T-helper 1 cell treated with Interleukin-12 subunit alpha and Interleukin-12 subunit beta and Interleukin-4 antibody, amounts not matched to agents 30 μg/mL and 1 μg/mL, for 36 hours (primary cell): ENCODE measurements at regions not wholly inside any gene's neighbourhood (a gene's known extent, or its start where the extent isn't known, plus 50 kb on each side); places are given as distances from the start of the nearest gene placed in this dataset.

Source experiments
- H3K27ac Mint-ChIP-seq: one replicate; pipeline ENCODE4 v1.8.0; 2021; ENCODE audit warnings: mild to moderate bottlenecking, mixed read lengths
- H3K27me3 Mint-ChIP-seq: one replicate; pipeline ENCODE4 v1.8.0; 2021; ENCODE audit warnings: low read depth, mixed read lengths
- H3K36me3 Mint-ChIP-seq: one replicate; pipeline ENCODE4 v1.8.0; 2021; ENCODE audit warnings: low read depth, mixed read lengths
- H3K4me1 Mint-ChIP-seq: one replicate; pipeline ENCODE4 v1.8.0; 2021; ENCODE audit warnings: low read depth, mixed read lengths
- H3K4me3 Mint-ChIP-seq: one replicate; pipeline ENCODE4 v1.8.0; 2021; ENCODE audit warnings: mild to moderate bottlenecking, moderate library complexity, mixed read lengths
- H3K9me3 Mint-ChIP-seq: one replicate; pipeline ENCODE4 v1.8.0; 2021; ENCODE audit warnings: mixed read lengths

- Mint-ChIP-seq H3K4me1 (peaks cover 5% of the 10 kb centered on the region), H3K27me3 (no peaks in the 10 kb centered on the region), H3K27ac (no peak overlapping the region), H3K9me3 (peaks cover 12% of the 10 kb centered on the region), H3K4me3 (no peak overlapping the region), H3K36me3 (no peaks in the 10 kb centered on the region)
Observed at GRCh38 chr10:28733245-28733644, 55.9 kb downstream of the BAMBI start.

GRCh38 chr10:28733647-28734046, 56.3 kb downstream of the BAMBI start:
- H3K9me3 Mint-ChIP-seq = peaks cover 12% of the 10 kb centered on the region
- H3K36me3 Mint-ChIP-seq = no peaks in the 10 kb centered on the region
- no peak overlapping the region for H3K27ac Mint-ChIP-seq
- H3K4me1 Mint-ChIP-seq = peaks cover 5% of the 10 kb centered on the region
- no peak overlapping the region for H3K4me3 Mint-ChIP-seq
- no peaks in the 10 kb centered on the region for H3K27me3 Mint-ChIP-seq

- Mint-ChIP-seq H3K9me3 (peaks cover 12% of the 10 kb centered on the region), H3K4me3 (no peak overlapping the region), H3K27ac (no peak overlapping the region), H3K4me1 (peaks cover 2% of the 10 kb centered on the region), H3K27me3 (no peaks in the 10 kb centered on the region), H3K36me3 (no peaks in the 10 kb centered on the region)
Observed at GRCh38 chr10:28734938-28735759, 57.8 kb downstream of the BAMBI start.

DNA sequence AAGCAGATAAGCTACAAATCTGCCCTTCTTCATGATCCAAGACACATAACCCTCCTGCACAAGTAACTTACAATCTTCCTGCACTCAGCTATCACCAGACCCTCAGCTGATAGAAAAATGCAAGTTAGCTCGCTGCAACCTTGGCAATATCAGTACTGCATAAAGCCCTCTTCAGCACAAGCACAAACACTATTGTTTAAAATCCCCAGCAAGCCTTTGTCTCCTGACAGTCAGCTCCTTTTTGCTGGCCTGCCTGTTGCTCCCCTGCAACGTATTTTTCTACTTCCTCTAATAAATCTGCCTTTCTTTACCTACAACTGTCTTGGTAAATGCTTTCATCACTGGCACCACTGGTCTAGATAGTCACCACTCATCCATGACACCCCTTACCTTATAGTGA, 59.8 kb downstream of the BAMBI start:
- Mint-ChIP-seq H3K27me3 (no peaks in the 10 kb centered on the region), H3K4me3 (no peak overlapping the region), H3K27ac (no peak overlapping the region), H3K4me1 (no peaks in the 10 kb centered on the region), H3K9me3 (peaks cover 9% of the 10 kb centered on the region), H3K36me3 (no peaks in the 10 kb centered on the region)

DNA sequence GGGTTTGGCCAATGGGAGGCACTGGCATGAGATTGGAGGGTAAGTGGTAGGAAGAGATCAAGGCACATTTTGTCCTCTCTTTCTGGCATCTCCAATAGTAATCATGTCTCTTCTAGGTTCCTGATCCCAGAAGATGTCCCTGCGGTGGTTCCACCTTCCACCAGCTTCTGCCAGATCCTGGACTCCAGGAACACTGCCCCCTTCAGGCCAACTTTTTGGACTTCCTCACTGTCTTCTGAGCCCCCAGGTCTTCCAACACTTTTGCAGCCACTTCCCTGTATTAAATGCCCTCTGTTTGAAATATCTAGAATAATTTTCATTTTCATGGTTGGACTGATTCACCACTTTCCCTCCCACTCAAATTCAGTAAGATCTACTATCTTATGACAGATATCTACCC, 60.9 kb downstream of the BAMBI start:
- Mint-ChIP-seq H3K4me1 (no peaks in the 10 kb centered on the region), H3K36me3 (no peaks in the 10 kb centered on the region), H3K4me3 (no peak overlapping the region), H3K27me3 (no peaks in the 10 kb centered on the region), H3K9me3 (peaks cover 4% of the 10 kb centered on the region), H3K27ac (no peak overlapping the region)

DNA sequence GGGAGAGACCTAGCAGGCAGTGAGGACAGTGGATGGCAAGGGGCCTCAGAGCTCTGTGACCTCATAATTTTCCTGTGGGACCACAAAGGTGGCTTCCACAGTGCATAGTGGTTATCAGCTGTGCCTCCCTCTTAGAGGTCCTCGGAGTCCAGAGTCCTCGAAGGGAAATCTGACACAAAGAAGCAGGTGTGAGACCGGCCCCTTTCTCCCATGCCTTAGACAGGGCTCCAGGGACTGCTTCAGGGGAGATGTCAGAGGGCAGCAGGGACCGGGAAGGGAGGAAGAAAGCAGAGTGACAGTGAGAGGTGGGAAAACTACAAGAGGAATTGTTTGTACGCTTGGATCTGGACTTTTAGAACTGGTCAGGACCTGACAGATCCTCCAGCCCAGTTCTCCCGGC, 66.3 kb downstream of the BAMBI start:
- Mint-ChIP-seq H3K36me3 (no peaks in the 10 kb centered on the region), H3K27ac (no peak overlapping the region), H3K4me3 (no peak overlapping the region), H3K9me3 (no peaks in the 10 kb centered on the region), H3K4me1 (no peaks in the 10 kb centered on the region), H3K27me3 (no peaks in the 10 kb centered on the region)

DNA sequence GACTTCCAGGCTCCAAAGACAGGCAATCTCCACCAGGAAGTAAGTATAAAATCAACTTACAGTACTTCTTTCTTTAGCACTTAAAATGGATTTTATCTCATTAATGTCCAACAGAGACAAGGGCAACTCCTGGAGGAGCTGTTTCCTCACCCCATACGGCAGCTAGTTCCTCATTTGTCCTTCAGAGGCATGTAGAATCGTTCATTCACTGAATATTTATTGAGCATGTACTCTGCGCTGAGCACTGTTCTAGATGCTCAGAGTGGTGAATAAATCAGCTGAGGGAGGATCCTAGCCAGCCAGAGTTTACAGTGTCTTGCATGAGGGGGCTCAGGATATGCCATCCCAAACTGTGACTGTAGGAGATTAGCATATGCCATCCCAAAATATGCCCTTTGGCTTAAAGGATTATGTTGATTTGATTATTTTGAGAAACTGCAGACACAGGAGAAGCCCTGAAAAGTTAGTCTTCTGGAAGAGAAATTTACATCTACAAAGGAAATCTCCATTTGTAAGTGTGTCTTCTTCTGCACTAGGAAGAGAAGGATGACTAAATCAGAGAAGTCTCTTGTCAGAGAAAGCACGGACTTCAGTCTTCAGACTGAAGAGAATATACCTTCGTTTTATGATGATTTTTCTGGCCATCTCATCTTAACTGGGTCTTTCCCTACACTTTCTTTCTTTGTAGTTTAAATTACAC, 66.9 kb downstream of the BAMBI start:
- Mint-ChIP-seq H3K27ac (no peak overlapping the region), H3K36me3 (no peaks in the 10 kb centered on the region), H3K9me3 (no peaks in the 10 kb centered on the region), H3K4me1 (no peaks in the 10 kb centered on the region), H3K4me3 (no peak overlapping the region), H3K27me3 (no peaks in the 10 kb centered on the region)

DNA sequence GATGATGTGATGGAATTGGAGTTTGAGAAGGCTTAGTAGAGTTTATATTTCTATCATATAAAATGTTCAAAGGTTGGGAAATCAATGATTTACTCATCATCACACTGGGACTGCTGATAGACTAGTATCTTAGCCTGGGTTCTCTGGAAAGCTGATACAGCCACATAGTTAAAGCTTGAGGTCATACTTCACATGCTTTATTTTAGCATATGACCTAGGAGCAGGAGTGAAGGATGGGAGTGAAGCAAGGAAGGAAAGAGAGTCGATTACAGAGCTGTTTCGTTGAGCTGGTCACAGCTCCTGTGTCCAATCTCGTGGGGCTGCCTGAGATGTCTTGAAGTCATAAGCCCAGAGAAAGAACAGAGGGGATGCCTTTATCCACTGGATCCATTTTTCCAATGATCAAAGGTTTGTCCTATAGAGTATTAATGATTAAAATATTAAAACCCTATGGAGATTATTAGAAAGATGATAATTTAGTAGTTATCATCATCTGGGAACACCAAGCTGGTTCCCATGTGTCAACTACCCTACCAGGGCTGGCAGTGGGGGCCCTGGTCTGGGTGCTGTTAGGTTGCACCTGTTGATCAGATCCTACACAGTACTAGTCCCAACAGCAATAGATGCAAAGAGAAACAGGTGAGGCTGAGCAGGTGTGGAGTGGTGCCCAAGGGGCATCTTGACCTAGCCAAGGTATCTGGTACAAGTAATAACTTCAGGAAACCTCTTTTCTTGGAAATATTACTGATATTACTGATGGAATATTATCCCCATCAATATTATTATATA, 77.8 kb downstream of the BAMBI start:
- H3K4me3 Mint-ChIP-seq = no peak overlapping the region
- no peaks in the 10 kb centered on the region for H3K4me1 Mint-ChIP-seq
- H3K9me3 Mint-ChIP-seq = peaks cover 2% of the 10 kb centered on the region
- no peaks in the 10 kb centered on the region for H3K36me3 Mint-ChIP-seq
- no peak overlapping the region for H3K27ac Mint-ChIP-seq
- H3K27me3 Mint-ChIP-seq = no peaks in the 10 kb centered on the region

- Mint-ChIP-seq H3K27ac (no peak overlapping the region), H3K4me1 (no peaks in the 10 kb centered on the region), H3K27me3 (no peaks in the 10 kb centered on the region), H3K4me3 (no peak overlapping the region), H3K9me3 (no peaks in the 10 kb centered on the region), H3K36me3 (no peaks in the 10 kb centered on the region)
Observed at GRCh38 chr10:28761084-28761846, 83.9 kb downstream of the BAMBI start.

DNA sequence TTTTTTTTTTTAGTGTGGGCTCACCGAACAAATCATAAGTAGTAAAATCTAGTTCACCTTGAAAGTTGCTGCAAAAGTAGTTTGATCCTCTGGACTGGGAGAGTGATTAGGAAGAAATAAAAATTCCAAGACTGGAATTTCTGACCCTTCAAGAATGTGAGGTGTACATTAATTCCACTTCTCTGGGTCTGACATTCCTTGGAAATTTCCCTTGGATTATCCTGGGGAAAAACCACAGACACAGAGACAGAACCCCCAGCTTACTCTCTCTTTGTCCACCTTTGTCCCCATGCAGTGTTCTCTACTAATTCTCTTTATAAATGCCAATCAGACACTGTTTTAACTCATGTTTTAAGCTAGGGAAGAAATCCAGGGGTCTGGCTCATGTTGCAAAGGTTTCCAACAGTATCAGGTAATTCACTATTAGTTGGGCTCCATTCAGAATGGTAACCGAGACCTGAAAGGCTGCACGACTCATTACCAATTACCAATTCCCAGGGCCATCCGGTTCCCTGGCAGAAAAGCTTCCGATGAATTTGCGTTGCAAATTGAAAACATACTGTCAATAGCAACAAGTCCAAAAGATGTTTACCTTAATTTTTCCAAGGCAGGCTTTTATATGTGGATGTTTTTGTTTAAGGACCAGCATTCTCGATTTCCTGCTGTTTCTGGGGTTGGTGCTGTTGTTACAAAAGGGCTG, 86.3 kb downstream of the BAMBI start:
- Mint-ChIP-seq H3K4me1 (no peaks in the 10 kb centered on the region), H3K9me3 (no peaks in the 10 kb centered on the region), H3K27ac (no peak overlapping the region), H3K36me3 (no peaks in the 10 kb centered on the region), H3K27me3 (no peaks in the 10 kb centered on the region), H3K4me3 (no peak overlapping the region)

DNA sequence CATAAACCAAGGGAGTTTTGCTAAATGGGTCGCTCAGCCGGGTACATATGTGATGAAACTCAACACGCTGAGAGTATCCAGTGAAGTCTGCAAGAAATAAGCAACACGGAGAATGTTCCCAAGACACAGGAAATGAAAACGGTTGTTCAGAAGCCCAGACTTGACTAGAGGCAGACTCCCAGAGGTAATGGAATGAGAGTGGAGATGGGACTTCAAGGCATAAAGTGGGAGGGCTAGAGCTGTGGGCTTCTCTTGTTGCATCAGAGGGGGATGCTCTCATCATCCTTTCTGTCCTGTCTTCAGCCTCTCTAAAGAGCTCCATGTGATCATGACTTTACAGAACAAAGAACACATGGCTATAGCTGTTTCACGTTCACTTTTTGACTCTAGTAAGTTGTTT, 88.3 kb downstream of the BAMBI start:
- Mint-ChIP-seq H3K9me3 (no peaks in the 10 kb centered on the region), H3K36me3 (no peaks in the 10 kb centered on the region), H3K27ac (no peak overlapping the region), H3K27me3 (no peaks in the 10 kb centered on the region), H3K4me1 (no peaks in the 10 kb centered on the region), H3K4me3 (no peak overlapping the region)

- H3K27ac Mint-ChIP-seq = no peak overlapping the region
- no peaks in the 10 kb centered on the region for H3K9me3 Mint-ChIP-seq
- no peaks in the 10 kb centered on the region for H3K4me1 Mint-ChIP-seq
- H3K36me3 Mint-ChIP-seq = no peaks in the 10 kb centered on the region
- no peaks in the 10 kb centered on the region for H3K27me3 Mint-ChIP-seq
- H3K4me3 Mint-ChIP-seq = no peak overlapping the region
Observed at GRCh38 chr10:28768227-28768626, 90.9 kb downstream of the BAMBI start.

GRCh38 chr10:28769091-28769604, 91.8 kb downstream of the BAMBI start:
- H3K27me3 Mint-ChIP-seq = no peaks in the 10 kb centered on the region
- no peaks in the 10 kb centered on the region for H3K36me3 Mint-ChIP-seq
- H3K4me1 Mint-ChIP-seq = no peaks in the 10 kb centered on the region
- H3K27ac Mint-ChIP-seq = no peak overlapping the region
- H3K9me3 Mint-ChIP-seq = no peaks in the 10 kb centered on the region
- no peak overlapping the region for H3K4me3 Mint-ChIP-seq
